GM21423 (cell line): ENCODE measurements at regions not wholly inside any gene's neighbourhood (a gene's known extent, or its start where the extent isn't known, plus 50 kb on each side); places are given as distances from the start of the nearest gene placed in this dataset.

ENCODE experiments used
- ATAC-seq: cut with Tn5 transposase; IDR thresholded peaks from one replicate; pipeline ENCODE4 v1.9.1; 2021; ENCODE audit warnings: mild to moderate bottlenecking, moderate library complexity; ENCODE audit not compliant: unreplicated experiment

DNA sequence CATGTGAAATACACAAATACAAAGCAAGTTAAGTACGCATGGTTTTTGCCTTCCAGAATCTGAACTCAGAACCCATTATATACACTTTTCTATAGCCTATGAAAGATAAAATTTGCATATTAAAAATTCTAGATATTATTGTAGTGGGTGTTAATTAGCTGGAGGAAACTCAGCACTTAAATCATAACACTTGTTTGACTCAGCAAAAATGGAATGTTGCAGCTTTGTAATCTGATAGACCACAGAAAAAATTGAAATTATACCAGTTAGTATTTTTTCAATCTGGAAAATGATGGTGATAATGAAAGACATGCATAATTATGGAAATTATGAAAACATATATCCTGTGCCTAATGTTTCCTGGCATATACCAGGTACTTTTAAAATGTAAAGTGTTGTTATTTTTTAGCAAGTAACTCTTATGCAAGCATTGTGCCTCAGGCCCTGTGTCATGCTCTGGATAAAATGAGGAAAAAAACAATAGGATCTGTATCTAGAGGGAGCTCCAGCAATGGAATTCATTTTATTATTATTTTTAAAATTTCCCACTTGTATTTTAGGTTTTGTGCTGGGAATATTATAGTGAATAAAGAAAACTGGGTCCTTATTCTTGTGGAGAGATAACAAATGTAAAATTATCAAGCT is 490.4 kb upstream of the SEMA3A start:
- ATAC-seq, result no peak

DNA sequence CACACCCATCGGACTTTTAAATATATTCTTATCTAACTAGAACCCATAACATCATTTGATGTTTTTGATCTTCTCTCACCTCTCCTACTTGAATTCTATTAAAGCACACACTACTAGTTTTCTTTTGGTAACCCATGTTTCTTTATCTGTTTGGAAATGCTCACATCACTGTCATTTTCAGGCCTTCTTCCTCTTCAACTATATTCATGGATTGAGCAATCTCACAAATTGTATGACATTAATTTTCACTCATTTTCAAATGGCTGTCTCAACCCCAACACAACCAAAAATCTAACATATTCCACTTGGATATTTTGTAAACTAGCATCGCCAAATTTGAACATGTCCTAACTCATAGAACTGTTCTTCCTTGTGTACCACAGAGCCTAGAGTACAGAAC is 488.0 kb upstream of the SEMA3A start:
- no peak for ATAC-seq

DNA sequence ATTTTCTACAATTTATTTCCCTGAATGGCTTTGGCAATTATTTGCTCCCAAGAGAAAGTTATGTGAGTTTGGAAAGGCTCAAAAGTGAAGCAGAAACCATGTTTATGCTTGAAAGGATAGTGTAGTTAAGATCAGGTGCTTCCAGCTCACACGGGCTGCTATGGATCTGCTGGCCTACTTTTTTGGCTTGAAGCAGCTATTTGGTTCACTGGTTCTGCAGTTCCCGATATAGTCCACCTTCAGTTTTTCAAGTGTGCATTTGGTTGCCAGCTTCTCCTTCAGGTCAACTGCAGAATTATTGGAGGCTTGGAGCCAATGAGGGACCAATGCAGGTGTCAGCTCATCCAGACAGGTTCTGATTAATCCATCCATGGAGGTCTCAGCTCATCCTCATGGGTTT is 484.3 kb upstream of the SEMA3A start:
- ATAC-seq, result no peak

DNA sequence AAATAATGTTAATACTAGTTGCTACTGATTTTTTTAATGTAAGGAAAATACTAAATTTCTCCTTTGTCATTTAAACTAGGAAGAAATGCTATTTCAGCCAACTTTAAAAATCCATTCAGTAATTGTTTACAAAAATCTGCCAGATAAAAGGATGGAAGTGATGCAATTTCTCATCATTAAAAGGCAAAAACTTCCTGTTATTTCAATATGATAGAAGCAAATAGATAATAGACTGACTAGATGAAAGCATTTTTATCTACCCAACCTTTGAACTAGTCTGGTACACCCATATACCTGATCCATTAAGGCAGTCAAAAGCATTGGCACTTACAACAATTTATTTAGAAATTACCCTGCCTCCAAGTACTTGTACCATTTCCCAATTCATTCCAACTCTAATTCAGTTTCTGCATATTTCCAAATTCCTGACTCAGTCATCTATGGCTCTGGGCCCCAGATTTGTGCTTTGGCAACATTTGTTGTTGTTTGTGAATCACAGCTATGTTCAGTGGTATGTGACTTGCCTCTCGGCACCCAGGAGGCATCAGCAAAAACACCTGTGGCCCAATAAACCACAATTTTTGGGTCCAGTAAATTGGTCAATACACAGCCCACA is 482.6 kb upstream of the SEMA3A start:
- no peak for ATAC-seq

DNA sequence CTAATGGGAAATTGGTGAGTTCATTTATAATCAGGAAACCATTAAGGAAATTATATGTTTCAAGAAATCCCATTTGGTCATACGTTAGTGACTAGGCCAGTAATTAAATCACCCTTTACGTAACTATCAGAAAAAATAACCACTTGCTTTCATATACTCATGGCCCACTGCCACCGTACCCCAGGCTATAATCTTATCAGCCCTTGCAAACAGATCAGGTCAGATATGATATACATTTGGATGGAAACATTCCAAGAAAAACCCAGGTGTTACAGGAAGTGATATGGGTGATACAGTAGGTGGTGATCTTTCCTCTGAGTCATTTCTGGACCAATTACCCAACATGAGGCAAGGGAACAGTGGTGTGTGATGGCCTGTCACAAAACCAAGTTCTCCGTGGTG is 481.0 kb upstream of the SEMA3A start:
- ATAC-seq, result no peak

DNA sequence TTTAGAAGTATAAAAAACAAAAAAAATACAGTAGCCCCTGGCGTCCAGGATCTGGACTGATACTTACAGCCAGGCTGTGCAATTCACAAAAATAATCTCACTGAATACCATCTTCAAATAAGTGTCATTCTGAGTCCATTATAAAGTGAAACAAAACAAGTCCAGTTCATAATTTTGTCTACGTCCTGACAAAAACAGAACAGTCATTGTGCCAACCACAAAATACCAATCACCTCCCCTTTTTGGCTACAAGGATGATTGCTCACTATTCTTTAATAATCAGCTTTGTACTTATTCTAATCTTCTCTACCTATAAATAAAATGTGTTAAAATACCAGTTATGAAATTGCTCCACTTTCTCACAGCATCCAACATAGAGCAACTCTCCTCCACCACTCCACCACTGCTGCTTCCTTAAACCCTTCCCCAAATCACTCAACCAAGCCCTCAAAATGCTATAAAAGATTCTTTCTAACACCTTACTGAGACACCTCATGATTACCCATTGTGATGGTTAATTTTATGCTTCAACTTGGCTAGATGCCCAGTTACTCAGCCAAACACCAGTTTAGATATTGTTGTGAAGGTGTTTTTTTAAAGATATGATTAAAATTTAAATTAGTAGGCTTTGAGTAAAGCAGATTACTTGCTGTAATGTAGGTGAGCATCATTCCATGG is 479.8 kb upstream of the SEMA3A start:
- no peak for ATAC-seq

DNA sequence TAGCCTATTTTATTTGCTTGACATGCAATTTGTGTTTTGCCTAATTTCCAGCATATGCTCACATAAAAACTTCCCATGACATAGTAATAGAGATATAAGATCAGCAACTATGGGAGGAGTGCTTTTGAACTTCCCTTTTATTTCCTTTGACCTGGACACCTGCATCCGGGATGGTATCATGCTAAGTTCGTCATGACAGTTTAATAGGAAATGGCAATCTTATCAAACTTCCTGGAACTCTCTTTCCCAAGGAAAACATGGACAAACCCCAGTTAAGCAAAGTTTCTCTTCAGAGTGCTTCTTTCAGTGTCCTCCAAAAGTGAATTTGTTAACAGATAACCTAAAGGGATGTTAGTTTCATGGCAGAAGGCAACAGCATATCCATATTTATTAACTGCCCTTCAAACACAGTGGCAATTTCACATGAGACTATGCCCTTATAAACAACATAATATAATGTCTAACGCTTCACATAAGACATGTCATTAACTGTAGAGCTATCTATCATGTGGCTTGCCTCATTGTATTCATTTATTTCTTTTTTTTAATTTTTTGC is 474.7 kb upstream of the SEMA3A start:
- ATAC-seq, result no peak

DNA sequence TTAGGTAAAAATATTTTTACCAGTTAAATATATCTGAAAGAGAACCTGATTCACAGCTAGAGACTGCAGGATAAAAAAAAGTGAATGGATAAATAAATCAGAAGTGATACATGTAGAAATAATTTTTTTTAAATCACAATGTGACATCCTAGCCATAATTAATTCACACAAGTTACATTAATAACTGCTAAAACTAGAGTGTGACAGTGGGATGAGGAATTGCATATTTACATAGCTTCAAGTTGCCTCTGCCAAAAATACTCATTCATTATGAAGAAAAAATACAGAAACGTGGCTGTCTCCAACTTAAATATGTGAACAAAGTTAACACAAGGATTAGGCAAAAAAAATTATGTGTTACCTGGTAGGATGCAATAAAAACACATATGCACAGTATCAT is 473.5 kb upstream of the SEMA3A start:
- no peak for ATAC-seq

DNA sequence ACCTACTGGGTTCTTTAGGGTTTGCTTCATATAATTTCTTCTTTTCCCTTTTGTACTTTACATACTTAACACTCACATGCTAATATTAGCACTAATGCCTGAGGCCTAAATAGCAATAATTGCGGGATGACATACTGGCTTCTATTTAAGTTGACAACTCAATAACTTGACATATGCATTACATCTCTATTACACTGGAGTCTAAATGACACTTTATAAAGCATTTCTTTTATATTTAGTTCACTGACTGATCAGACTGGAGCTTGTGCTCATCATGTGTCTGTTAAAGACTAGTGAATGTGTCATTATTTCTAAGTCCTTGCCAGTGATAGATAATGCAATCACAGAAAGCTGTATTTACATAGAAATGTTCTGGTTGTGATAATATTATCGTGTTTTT is 472.1 kb upstream of the SEMA3A start:
- no peak for ATAC-seq

DNA sequence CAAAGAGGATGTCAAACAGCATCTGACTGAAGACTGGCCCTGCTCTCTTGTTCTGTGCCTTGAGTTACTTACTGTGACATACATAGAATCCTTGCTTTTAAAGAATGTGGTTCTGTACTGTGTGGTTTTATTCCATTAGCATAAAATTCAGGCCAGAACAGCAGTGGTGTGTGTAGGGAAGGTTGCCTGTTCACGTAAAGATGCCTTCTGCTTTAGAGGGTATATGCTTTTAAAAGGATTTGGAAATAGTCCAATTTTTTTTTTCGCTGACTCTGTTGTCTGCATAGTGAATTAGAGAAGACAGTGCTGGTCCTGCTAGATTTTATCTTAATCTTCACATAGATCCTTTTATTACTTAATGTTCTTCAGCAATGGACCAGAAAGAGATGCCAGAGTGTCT is 470.8 kb upstream of the SEMA3A start:
- ATAC-seq, result no peak

DNA sequence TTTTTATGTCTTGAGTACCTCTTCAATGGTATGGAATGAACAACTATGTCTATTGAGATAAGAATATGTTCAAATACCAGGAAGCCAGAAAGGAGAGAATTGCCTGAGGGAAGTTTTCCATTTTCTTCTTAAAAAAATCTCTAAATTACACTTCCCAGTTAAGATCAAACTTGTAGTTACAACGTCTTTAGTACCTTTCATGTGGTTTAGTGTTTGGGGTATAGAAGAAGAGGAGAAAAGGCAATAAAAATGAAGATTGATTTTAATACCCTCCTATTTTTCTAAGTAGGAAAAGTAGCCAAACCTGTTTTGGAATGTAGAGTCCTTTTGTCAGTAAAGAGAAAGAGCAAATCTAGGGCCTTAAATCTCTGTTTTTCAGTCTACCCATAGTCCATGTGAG is 470.0 kb upstream of the SEMA3A start:
- ATAC-seq, result no peak

DNA sequence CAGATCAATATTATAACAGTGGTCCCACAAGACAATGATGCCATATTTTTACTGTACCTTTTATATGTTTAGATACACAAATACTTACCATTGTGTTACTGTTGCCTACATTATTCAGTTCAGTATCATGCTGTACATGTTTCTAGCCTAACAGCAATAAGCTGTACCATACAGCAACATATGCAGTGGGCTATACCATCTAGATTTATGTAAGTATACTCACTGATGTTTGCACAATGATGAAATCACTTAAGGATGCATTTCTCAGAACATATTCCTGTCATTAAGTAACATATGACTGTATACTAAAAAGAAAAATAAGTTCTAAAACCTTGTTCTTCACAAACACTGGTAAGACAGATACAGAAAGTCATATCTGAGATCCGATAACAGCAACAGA is 468.6 kb upstream of the SEMA3A start:
- ATAC-seq, result no peak

DNA sequence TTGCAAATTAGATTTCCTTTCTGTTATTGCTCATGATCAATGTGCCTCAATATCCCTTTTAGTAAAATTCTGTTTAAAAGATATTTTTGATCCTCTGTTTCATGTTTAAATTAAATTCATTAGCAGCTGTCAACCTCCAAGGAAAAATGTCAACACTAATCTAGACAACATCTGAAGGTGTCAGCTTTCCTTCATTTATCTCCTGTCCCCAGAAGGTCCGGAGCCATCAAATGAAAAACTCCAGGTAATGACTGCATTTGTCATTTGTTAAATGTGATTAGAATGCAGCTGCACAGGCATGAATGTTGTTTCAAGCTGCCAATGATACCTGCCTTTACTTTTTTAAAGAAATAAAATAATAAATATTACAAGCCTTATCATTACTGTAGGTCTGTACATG is 463.7 kb upstream of the SEMA3A start:
- ATAC-seq, result no peak

DNA sequence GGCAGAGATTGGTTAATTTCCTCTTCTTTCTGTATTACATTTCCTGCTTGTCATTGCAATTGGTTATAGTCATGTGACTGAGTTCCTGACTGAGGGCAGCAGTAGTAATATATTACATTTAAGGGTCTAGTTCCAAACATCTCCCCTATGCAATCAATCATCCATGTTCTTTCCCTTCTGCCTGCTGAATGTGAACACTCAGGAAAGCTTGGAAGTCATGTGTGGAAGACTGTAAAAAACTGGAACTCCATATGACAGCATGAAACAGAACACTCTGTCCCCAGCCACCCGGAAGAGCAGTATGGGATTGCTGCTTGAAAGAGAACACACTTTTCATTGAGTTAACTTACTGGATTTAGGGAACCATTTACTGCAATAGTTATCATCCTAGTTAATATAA is 459.7 kb upstream of the SEMA3A start:
- ATAC-seq, result no peak

DNA sequence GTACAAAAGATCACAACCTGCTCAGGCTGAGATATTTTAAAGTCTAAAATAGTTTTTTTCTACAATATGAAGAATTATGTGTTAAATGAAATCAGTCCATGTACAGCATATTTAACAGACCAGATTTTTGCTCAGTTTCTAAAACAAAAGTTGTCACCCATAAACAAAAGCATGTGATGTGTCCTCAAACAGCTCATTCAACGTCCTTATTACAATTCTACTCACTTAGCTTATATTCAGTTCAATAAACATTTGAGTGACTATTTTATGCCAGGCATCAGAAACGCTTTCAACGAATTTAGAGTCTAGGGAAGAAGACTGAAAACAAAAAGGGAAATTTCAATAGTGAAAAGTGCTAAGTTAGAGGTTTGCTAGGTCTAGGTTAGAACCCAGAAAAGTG is 457.3 kb upstream of the SEMA3A start:
- no peak for ATAC-seq

DNA sequence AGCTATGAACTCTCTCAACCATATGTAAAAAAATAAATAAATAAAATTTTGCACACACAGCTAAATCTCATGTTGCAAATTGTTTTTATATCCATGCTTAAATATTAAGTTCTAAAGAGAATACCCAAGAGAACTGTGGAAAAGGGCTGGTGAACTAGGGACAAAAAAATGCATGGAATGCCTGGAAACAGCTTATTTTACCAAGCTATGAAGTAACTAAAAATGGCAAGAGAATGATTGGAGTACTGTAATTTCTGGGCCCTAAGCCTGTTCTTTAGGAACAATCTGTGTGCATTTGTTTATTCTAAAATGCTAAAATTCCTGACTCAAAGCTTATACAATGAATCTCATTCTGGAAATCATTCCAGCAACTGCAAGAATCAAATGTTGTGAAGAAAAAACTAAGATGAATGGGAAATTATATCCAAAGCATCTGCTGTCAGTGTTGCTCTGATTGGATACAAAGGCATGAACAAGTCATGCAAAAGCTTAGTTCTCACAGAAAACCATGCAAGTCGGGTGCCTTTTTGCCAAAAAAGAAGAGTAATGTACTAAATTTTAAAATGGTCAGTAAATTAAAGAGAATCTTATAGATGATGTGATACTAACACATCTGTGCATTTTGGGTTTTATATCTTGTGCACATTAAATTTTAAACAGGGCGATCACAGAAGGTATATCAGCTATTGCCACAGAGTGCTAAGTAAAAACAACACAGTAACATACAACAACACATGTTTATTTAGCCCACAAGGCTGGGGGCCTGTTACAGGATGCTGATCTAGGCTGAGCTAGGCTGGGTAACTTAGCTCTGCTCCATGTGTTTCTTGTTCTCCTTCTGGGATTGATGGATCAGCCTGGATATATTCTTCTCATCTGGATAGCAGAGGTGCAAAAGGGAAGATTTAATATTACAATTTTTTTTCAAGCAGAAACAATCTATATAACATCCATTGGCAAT is 453.5 kb upstream of the SEMA3A start:
- no peak for ATAC-seq

DNA sequence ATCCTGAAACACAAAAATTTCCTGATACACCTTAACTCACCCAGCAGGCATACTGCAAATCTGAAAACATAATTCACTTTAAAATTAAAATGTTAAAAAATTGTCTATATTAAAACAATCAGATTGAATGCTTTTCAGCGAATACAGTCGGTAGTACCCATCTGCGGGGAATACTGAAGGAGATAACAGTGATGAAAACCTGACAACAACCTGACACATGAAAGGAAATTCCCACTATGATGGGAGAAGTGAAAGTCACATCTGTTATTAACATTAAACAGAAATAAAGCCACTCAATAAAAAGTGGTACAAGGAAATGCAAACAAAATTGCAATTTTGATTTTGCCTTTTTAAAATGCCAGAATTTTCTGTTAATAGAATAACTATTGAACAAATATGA is 448.0 kb upstream of the SEMA3A start:
- ATAC-seq, result no peak

DNA sequence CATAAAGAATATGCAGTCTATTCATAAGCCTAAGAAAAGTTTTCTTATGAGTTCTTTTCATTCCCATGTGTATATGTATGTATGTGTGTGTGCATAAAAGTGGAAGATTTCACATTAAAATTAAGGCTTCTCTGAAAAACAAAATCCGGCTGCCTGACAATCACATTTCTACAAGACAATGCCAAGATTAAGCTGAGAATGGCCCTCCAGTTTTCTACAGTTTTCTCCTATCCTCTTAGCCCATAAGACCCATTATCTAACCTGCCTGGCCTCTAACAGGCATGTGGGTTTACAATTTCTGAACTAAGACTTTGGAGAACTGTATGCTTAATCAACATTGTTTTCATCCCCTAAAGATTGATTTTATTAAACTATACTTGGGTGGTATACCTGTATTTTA is 446.0 kb upstream of the SEMA3A start:
- no peak for ATAC-seq

DNA sequence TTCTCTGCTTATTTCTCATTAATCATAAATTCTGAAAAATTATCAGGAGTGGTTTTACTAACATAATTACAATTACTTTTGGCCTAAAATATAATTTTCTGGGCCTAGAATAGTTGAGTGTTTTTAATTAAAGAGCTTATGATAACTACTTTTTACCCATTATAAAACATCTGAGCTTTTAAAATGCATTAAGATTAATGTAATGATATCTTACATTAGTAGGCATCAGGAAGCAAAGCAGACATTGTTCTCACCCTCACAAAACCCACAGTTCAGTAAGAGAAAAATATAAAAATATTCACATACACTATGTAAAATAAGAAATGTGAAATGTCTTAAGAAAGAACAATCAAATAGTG is 443.7 kb upstream of the SEMA3A start:
- no peak for ATAC-seq

DNA sequence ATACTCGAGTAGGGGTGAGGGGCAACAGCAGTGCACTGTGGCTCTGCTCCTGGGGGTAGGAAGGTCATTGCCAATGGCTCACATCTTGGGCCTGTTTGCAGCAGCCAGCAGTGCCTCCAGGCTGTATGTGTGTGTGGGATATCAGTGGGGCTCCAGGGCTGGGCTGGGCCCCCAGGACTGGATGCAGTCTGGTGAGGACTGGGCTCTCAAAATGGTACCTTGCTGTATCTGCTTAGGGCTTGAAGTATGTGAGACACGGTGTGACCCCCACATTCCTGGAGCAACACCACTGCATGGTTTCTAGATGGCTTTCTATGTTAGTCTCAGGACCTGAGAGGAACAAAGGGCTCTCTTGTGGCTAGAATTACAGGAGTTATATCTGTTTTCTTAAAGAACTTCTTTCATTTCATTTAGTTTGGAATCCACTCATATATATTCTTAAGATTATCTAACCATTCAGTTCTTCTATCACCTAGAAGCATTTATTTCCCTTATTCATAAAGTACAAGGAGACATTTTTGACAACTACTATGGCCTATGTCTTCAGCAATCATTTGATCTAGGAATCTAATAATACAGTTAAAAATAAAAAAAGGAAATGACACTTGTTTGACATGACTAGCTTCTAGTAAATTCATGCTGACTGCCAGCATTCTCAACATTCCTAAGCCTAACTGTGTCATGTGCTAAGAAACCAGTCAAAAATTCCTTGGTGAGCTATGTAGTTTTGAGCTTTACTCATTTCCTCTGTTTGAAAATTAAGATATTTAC is 443.2 kb upstream of the SEMA3A start:
- no peak for ATAC-seq

DNA sequence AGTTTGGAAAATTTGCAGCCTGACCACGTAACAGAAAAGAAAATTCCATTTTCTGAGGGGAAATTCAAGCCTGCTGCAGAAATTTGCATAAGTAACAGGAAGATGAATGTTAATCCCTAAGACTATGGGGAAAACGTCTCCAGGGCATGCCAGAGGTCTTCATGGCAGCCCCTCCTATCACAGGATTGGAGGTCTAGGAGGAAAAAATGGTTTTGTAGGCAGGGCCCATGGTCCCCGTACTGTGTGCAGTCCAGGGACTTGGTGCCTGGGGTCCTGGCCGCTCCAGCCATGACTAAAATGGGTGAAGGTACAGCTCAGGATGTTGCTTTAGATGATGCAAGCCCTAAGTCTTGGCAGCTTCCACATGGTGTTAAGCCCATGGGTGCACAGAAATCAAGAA is 437.3 kb upstream of the SEMA3A start:
- ATAC-seq, result no peak
